ENCODE measurements at regions not wholly inside any gene's neighbourhood (a gene's known extent, or its start where the extent isn't known, plus 50 kb on each side); places are given as distances from the start of the nearest gene placed in this dataset.

- Histone ChIP-seq H3K9me3 (ENCODE audit: insufficient read depth, low read depth) (no peaks in the 10 kb centered on the region), H3K79me2 (ENCODE audit: low read depth) (no peaks in the 10 kb centered on the region), H4K20me1 (ENCODE audit: insufficient read depth) (no peaks in the 10 kb centered on the region), H3K27ac (no peak overlapping the region), H3K36me3 (ENCODE audit: low read depth) (no peaks in the 10 kb centered on the region), H3F3A (ENCODE audit: insufficient read depth, low read depth) (no peaks in the 10 kb centered on the region), H3K4me2 (no peak overlapping the region), H3K4me1 (replicated peaks; ENCODE audit: insufficient read depth) (no peaks in the 10 kb centered on the region), H2AFZ (no peak overlapping the region), H3K27me3 (ENCODE audit: insufficient read depth, low read depth) (no peaks in the 10 kb centered on the region), H3K9me2 (ENCODE audit: insufficient read depth) (no peaks in the 10 kb centered on the region), H3K4me3 (no peak overlapping the region)
- TF ChIP-seq, protein P1, sequence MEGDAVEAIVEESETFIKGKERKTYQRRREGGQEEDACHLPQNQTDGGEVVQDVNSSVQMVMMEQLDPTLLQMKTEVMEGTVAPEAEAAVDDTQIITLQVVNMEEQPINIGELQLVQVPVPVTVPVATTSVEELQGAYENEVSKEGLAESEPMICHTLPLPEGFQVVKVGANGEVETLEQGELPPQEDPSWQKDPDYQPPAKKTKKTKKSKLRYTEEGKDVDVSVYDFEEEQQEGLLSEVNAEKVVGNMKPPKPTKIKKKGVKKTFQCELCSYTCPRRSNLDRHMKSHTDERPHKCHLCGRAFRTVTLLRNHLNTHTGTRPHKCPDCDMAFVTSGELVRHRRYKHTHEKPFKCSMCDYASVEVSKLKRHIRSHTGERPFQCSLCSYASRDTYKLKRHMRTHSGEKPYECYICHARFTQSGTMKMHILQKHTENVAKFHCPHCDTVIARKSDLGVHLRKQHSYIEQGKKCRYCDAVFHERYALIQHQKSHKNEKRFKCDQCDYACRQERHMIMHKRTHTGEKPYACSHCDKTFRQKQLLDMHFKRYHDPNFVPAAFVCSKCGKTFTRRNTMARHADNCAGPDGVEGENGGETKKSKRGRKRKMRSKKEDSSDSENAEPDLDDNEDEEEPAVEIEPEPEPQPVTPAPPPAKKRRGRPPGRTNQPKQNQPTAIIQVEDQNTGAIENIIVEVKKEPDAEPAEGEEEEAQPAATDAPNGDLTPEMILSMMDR (conservative IDR thresholded peaks at IDR 0.05) = no peak
- no peak for TF ChIP-seq EZH2 (IDR thresholded peaks at IDR 0.05; ENCODE audit: low read depth)
- CTCF ChIA-PET = no interaction called here
- intact Hi-C loops (cut with micrococcal nuclease; ENCODE audit: unreplicated experiment) = no loop called here
- no TSS peak for BruUV-seq (replicated peaks)
- no peak for DNase-seq
- POLR2A ChIA-PET (ENCODE audit: unreplicated experiment) = no interaction called here
Measured at GRCh38 chr2:237161189-237161588, 75.5 kb downstream of the COPS8 start.

GRCh38 chr2:237162959-237163358 lies 77.3 kb downstream of the COPS8 start:
- H3K27me3 ChIP-seq (ENCODE audit: insufficient read depth, low read depth) = no peaks in the 10 kb centered on the region
- BruUV-seq (replicated peaks) = no TSS peak
- no peaks in the 10 kb centered on the region for H3K36me3 ChIP-seq (ENCODE audit: low read depth)
- no peaks in the 10 kb centered on the region for H4K20me1 ChIP-seq (ENCODE audit: insufficient read depth)
- no peak overlapping the region for H3K27ac ChIP-seq
- no peaks in the 10 kb centered on the region for H3F3A ChIP-seq (ENCODE audit: insufficient read depth, low read depth)
- ChIA-PET POLR2A (ENCODE audit: unreplicated experiment) (no interaction called here), CTCF (interaction anchor here (0.7 kb wide), 1 partner anchor 410 kb away, joined by 4 read pairs; no protein-coding TSS in a partner anchor)
- no peaks in the 10 kb centered on the region for H3K9me2 ChIP-seq (ENCODE audit: insufficient read depth)
- no peaks in the 10 kb centered on the region for H3K4me1 ChIP-seq (replicated peaks; ENCODE audit: insufficient read depth)
- H3K9me3 ChIP-seq (ENCODE audit: insufficient read depth, low read depth) = no peaks in the 10 kb centered on the region
- TF ChIP-seq, protein P1 (conservative IDR thresholded peaks at IDR 0.05) = no peak
- TF ChIP-seq EZH2 (IDR thresholded peaks at IDR 0.05; ENCODE audit: low read depth) = no peak
- intact Hi-C loops (cut with micrococcal nuclease; ENCODE audit: unreplicated experiment) = no loop called here
- DNase-seq = no peak
- H2AFZ ChIP-seq = no peak overlapping the region
- H3K4me2 ChIP-seq = no peak overlapping the region
- no peak overlapping the region for H3K4me3 ChIP-seq
- H3K79me2 ChIP-seq (ENCODE audit: low read depth) = no peaks in the 10 kb centered on the region

- Histone ChIP-seq H3K9me3 (ENCODE audit: insufficient read depth, low read depth) (no peaks in the 10 kb centered on the region), H3K36me3 (ENCODE audit: low read depth) (no peaks in the 10 kb centered on the region), H3K79me2 (ENCODE audit: low read depth) (no peaks in the 10 kb centered on the region), H3K4me1 (replicated peaks; ENCODE audit: insufficient read depth) (no peaks in the 10 kb centered on the region), H2AFZ (no peak overlapping the region), H3K27ac (no peak overlapping the region), H4K20me1 (ENCODE audit: insufficient read depth) (no peaks in the 10 kb centered on the region), H3K4me2 (no peak overlapping the region), H3K9me2 (ENCODE audit: insufficient read depth) (no peaks in the 10 kb centered on the region), H3K4me3 (no peak overlapping the region), H3F3A (ENCODE audit: insufficient read depth, low read depth) (no peaks in the 10 kb centered on the region), H3K27me3 (ENCODE audit: insufficient read depth, low read depth) (no peaks in the 10 kb centered on the region)
- POLR2A ChIA-PET (ENCODE audit: unreplicated experiment) = no interaction called here
- CTCF ChIA-PET = interaction anchor here (0.6 to 1.7 kb wide), 3 partner anchors 137 to 408 kb away, joined by 3 to 10 read pairs (median 7); no protein-coding TSS in a partner anchor
- TF ChIP-seq EZH2 (IDR thresholded peaks at IDR 0.05; ENCODE audit: low read depth) = no peak
- TF ChIP-seq, protein P1 (conservative IDR thresholded peaks at IDR 0.05) = no peak
- DNase-seq = no peak
- no TSS peak for BruUV-seq (replicated peaks)
- intact Hi-C loops (cut with micrococcal nuclease; ENCODE audit: unreplicated experiment) = no loop called here
Measured at GRCh38 chr2:237164474-237165042, 78.9 kb downstream of the COPS8 start.
